HEK293 (cell line): ENCODE measurements at regions not wholly inside any gene's neighbourhood (a gene's known extent, or its start where the extent isn't known, plus 50 kb on each side); places are given as distances from the start of the nearest gene placed in this dataset.

ENCODE experiments used
- CTCF ChIA-PET: fragments of 350-600 bp; formaldehyde crosslinking; extraction: SDS; loops from one replicate; lab custom pipeline; 2021; ENCODE audit warnings: antibody characterized with exemption; lab: Yijun Ruan, JAX
- POLR2A ChIA-PET: fragments of 300-600 bp; formaldehyde crosslinking; extraction: SDS; loops from one replicate; lab custom pipeline; 2020; ENCODE audit warnings: antibody characterized with exemption, inconsistent platforms; lab: Yijun Ruan, JAX
- H3K27ac ChIP-seq: fragments of 200-500 bp; sonication (Bioruptor generic); 2 replicates; pipeline ENCODE4 v1.5.1; 2014; ENCODE audit warnings: low read depth, low read length, control low read depth, inconsistent platforms; ENCODE audit errors: extremely low read depth
- H3K36me3 ChIP-seq, 2 experiments: fragments of 200-500 bp in 1 of 2; sonication (Bioruptor generic) in 1 of 2; 1 replicate in 1 of 2; 2 replicates in 1 of 2; pipeline ENCODE4 v1.5.1; 2014 to 2017; ENCODE audit warnings: inconsistent platforms in 2 of 2, low read length in 2 of 2; ENCODE audit not compliant: control insufficient read depth in 2 of 2, insufficient read depth in 1 of 2
- H3K4me1 ChIP-seq: fragments of 200-500 bp; sonication (Bioruptor generic); 2 replicates; pipeline ENCODE4 v1.5.1; 2014; ENCODE audit warnings: mild to moderate bottlenecking, low read length, inconsistent platforms; ENCODE audit not compliant: control insufficient read depth, insufficient read depth
- H3K4me3 ChIP-seq: 2 replicates; pipeline ENCODE4 v1.5.1; 2011; ENCODE audit warnings: low read depth, mild to moderate bottlenecking, control low read depth, low read length, moderate library complexity
- H3K9me3 ChIP-seq: fragments of 200-500 bp; sonication (Bioruptor generic); 2 replicates; pipeline ENCODE4 v1.5.1; 2014; ENCODE audit warnings: low read depth, low read length, inconsistent platforms; ENCODE audit not compliant: control insufficient read depth, insufficient read depth
- GLI4 ChIP-seq: fragments of 450-650 bp; formaldehyde crosslinking; IDR thresholded peaks from 2 replicates; pipeline ENCODE4 v1.5.1; 2016; ENCODE audit warnings: missing biosample characterization, missing genetic modification characterization
- SALL2 ChIP-seq: fragments of 450-650 bp; formaldehyde crosslinking; IDR thresholded peaks from 2 replicates; pipeline ENCODE4 v1.5.0; 2017; ENCODE audit warnings: missing biosample characterization, mild to moderate bottlenecking, missing genetic modification characterization, borderline replicate concordance
- SP7 ChIP-seq: fragments of 450-650 bp; formaldehyde crosslinking; IDR thresholded peaks from 2 replicates; pipeline ENCODE4 v1.5.1; 2016; ENCODE audit warnings: missing biosample characterization, missing genetic modification characterization
- TSHZ1 ChIP-seq: fragments of 450-650 bp; formaldehyde crosslinking; IDR thresholded peaks from 2 replicates; pipeline ENCODE4 v1.5.1; 2016; ENCODE audit warnings: missing biosample characterization, missing genetic modification characterization, borderline replicate concordance
- YY2 ChIP-seq: fragments of 450-650 bp; formaldehyde crosslinking; IDR thresholded peaks from 2 replicates; pipeline ENCODE4 v1.5.1; 2016; ENCODE audit warnings: missing biosample characterization, missing genetic modification characterization
- ZBTB8A ChIP-seq: fragments of 450-650 bp; formaldehyde crosslinking; IDR thresholded peaks from 2 replicates; pipeline ENCODE4 v1.5.1; 2016; ENCODE audit warnings: missing biosample characterization, missing genetic modification characterization
- ZFP3 ChIP-seq: fragments of 450-650 bp; formaldehyde crosslinking; IDR thresholded peaks from 2 replicates; pipeline ENCODE4 v1.5.1; 2016; ENCODE audit warnings: low read depth, missing biosample characterization, missing genetic modification characterization
- ZFP69B ChIP-seq: fragments of 450-650 bp; formaldehyde crosslinking; IDR thresholded peaks from 2 replicates; pipeline ENCODE4 v1.5.1; 2016; ENCODE audit warnings: missing biosample characterization, missing genetic modification characterization
- ZNF132 ChIP-seq: fragments of 450-650 bp; formaldehyde crosslinking; IDR thresholded peaks from 2 replicates; pipeline ENCODE4 v1.5.1; 2017; ENCODE audit warnings: missing biosample characterization, missing genetic modification characterization, borderline replicate concordance
- ZNF184 ChIP-seq: fragments of 450-650 bp; IDR thresholded peaks from 2 replicates; pipeline ENCODE4 v1.5.1; 2018; ENCODE audit warnings: missing biosample characterization, mild to moderate bottlenecking, missing genetic modification characterization
- ZNF341 ChIP-seq: fragments of 450-650 bp; formaldehyde crosslinking; IDR thresholded peaks from 2 replicates; pipeline ENCODE4; 2016; ENCODE audit warnings: low read depth, missing biosample characterization, missing genetic modification characterization
- ZNF350 ChIP-seq: fragments of 450-650 bp; formaldehyde crosslinking; IDR thresholded peaks from 2 replicates; pipeline ENCODE4 v1.5.0; 2017; ENCODE audit warnings: missing biosample characterization, mild to moderate bottlenecking, missing genetic modification characterization
- ZNF362 ChIP-seq: fragments of 450-650 bp; formaldehyde crosslinking; IDR thresholded peaks from 2 replicates; pipeline ENCODE4 v1.5.1; 2016; ENCODE audit warnings: missing biosample characterization, missing genetic modification characterization
- ZNF394 ChIP-seq: fragments of 450-650 bp; formaldehyde crosslinking; IDR thresholded peaks from 2 replicates; pipeline ENCODE4 v1.5.1; 2016; ENCODE audit warnings: missing biosample characterization, missing genetic modification characterization, mild to moderate bottlenecking, moderate library complexity, borderline replicate concordance
- ZNF398 ChIP-seq: fragments of 450-650 bp; formaldehyde crosslinking; IDR thresholded peaks from 2 replicates; pipeline ENCODE4 v1.5.1; 2017; ENCODE audit warnings: missing biosample characterization, missing genetic modification characterization
- ZNF621 ChIP-seq: fragments of 450-650 bp; formaldehyde crosslinking; IDR thresholded peaks from 2 replicates; pipeline ENCODE4 v1.5.1; 2017; ENCODE audit warnings: missing biosample characterization, missing genetic modification characterization
- ZNF692 ChIP-seq: fragments of 450-650 bp; formaldehyde crosslinking; IDR thresholded peaks from 2 replicates; pipeline ENCODE4 v1.5.1; 2016; ENCODE audit warnings: missing biosample characterization, missing genetic modification characterization
- ZSCAN5A ChIP-seq: fragments of 450-650 bp; formaldehyde crosslinking; IDR thresholded peaks from 2 replicates; pipeline ENCODE4 v1.5.1; 2016; ENCODE audit warnings: missing biosample characterization, missing genetic modification characterization

- TF ChIP-seq SALL2 (no peak), ZNF341 (no peak), ZNF184 (no peak), ZFP3 (tag by site-specific recombination) (no peak), ZNF132 (tag by site-specific recombination) (no peak), YY2 (tag by site-specific recombination) (no peak)
- no peaks in the 10 kb centered on the region for H3K9me3 ChIP-seq
- no peaks in the 10 kb centered on the region for H3K4me1 ChIP-seq
- no peak overlapping the region for H3K27ac ChIP-seq
- CTCF ChIA-PET, result no interaction called here
- POLR2A ChIA-PET, result no interaction called here
- no peaks in the 10 kb centered on the region for H3K36me3 ChIP-seq
- H3K4me3 ChIP-seq, result no peak overlapping the region
Observed at GRCh38 chrX:10974920-10975319, 136.2 kb upstream of the HCCS start.

GRCh38 chrX:10979956-10980355 is 131.2 kb upstream of the HCCS start:
- ChIA-PET CTCF (no interaction called here), POLR2A (no interaction called here)
- TF ChIP-seq SP7 (tag by site-specific recombination), result no peak
- TF ChIP-seq GLI4, result no peak
- no peak for TF ChIP-seq ZNF692 (tag by site-specific recombination)
- no peak for TF ChIP-seq ZSCAN5A (tag by site-specific recombination)
- no peak for TF ChIP-seq ZNF394 (tag by site-specific recombination)
- no peak for TF ChIP-seq TSHZ1
- no peaks in the 10 kb centered on the region for H3K4me1 ChIP-seq
- no peak overlapping the region for H3K27ac ChIP-seq
- H3K4me3 ChIP-seq, result no peak overlapping the region
- H3K9me3 ChIP-seq, result no peaks in the 10 kb centered on the region
- H3K36me3 ChIP-seq, result no peaks in the 10 kb centered on the region

GRCh38 chrX:10981506-10981905 is 129.6 kb upstream of the HCCS start:
- Histone ChIP-seq H3K9me3 (no peaks in the 10 kb centered on the region), H3K4me3 (no peak overlapping the region), H3K36me3 (no peaks in the 10 kb centered on the region), H3K4me1 (no peaks in the 10 kb centered on the region), H3K27ac (no peak overlapping the region)
- ChIA-PET POLR2A (no interaction called here), CTCF (no interaction called here)
- no peak for TF ChIP-seq ZNF350 (tag by site-specific recombination)
- TF ChIP-seq ZNF398 (tag by site-specific recombination), result no peak
- no peak for TF ChIP-seq ZNF362
- TF ChIP-seq ZNF621 (tag by site-specific recombination), result no peak
- TF ChIP-seq ZFP69B (tag by site-specific recombination), result no peak
- no peak for TF ChIP-seq ZBTB8A (tag by site-specific recombination)
- TF ChIP-seq, all 188 proteins: peak for 0
